HL-60 (cell line): ENCODE measurements at regions not wholly inside any gene's neighbourhood (a gene's known extent, or its start where the extent isn't known, plus 50 kb on each side); places are given as distances from the start of the nearest gene placed in this dataset.
A peak's percentile ranks its signal among the peaks of the same experiment; 100 is the strongest.

Source experiments
- DNase-seq, 2 experiments: peaks; one replicate each; pipeline ENCODE4 v3.0.0-alpha.2; 2010 to 2020; ENCODE audit warnings: low read depth in 1 of 2, low spot score in 1 of 2
- H3K27ac ChIP-seq: fragments of 250-450 bp; sonication (Bioruptor Pico); replicated peaks from 2 replicates; pipeline ENCODE4 v1.5.1; 2020; ENCODE audit warnings: mild to moderate bottlenecking, moderate library complexity
- H3K27me3 ChIP-seq: fragments of 250-450 bp; sonication (Bioruptor Pico); 2 replicates; pipeline ENCODE4 v1.5.1; 2021; ENCODE audit warnings: mild to moderate bottlenecking, moderate library complexity; ENCODE audit not compliant: insufficient read depth, poor library complexity, severe bottlenecking
- H3K4me3 ChIP-seq: replicated peaks from 2 replicates; pipeline ENCODE4 v1.5.1; 2011; ENCODE audit warnings: mild to moderate bottlenecking, control low read depth, low read length; ENCODE audit not compliant: insufficient read depth
- CTCF ChIP-seq: IDR thresholded peaks from one replicate; pipeline ENCODE4 v1.5.1; 2011; ENCODE audit warnings: low read length, control low read depth, inconsistent platforms; ENCODE audit not compliant: insufficient read depth
- GABPA ChIP-seq: IDR thresholded peaks from 2 replicates; pipeline ENCODE4 v1.6.1; 2012; ENCODE audit warnings: low read depth
- POLR2AphosphoS5 ChIP-seq: IDR thresholded peaks from 2 replicates; pipeline ENCODE4 v1.6.1; 2012; ENCODE audit warnings: low read depth
- SPI1 ChIP-seq: IDR thresholded peaks from 2 replicates; pipeline ENCODE4 v1.6.1; 2012; ENCODE audit warnings: low read depth, mild to moderate bottlenecking, borderline replicate concordance
- TF ChIP-seq, protein P1 (sequence below): IDR thresholded peaks from 2 replicates; pipeline ENCODE4 v1.6.1; 2012; ENCODE audit warnings: low read depth; ENCODE audit not compliant: insufficient replicate concordance

DNA sequence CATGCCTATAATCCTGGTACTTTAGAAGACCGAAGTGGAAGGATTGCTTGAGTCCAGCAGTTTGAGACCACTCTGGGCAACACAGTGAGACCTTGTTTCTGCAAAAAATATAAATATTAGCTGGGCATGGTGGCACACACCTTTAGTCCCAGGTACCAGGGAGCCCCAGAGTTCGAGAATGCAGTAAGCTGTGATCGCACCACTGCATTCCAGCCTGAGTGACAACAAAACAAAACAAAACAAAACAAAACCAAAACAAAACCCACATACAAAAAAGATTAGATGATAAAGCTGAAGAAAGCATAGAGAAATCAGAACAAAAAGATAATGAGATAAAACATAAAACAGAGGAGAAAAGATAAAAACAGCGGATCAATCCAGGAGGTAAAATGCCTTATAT, 62.1 kb downstream of the TCF20 start:
- no peak overlapping the region for H3K4me3 ChIP-seq
- H3K27me3 ChIP-seq = no peaks in the 10 kb centered on the region
- H3K27ac ChIP-seq = no peak overlapping the region
- no peak for DNase-seq
- TF ChIP-seq POLR2AphosphoS5 = no peak
- TF ChIP-seq, protein P1, sequence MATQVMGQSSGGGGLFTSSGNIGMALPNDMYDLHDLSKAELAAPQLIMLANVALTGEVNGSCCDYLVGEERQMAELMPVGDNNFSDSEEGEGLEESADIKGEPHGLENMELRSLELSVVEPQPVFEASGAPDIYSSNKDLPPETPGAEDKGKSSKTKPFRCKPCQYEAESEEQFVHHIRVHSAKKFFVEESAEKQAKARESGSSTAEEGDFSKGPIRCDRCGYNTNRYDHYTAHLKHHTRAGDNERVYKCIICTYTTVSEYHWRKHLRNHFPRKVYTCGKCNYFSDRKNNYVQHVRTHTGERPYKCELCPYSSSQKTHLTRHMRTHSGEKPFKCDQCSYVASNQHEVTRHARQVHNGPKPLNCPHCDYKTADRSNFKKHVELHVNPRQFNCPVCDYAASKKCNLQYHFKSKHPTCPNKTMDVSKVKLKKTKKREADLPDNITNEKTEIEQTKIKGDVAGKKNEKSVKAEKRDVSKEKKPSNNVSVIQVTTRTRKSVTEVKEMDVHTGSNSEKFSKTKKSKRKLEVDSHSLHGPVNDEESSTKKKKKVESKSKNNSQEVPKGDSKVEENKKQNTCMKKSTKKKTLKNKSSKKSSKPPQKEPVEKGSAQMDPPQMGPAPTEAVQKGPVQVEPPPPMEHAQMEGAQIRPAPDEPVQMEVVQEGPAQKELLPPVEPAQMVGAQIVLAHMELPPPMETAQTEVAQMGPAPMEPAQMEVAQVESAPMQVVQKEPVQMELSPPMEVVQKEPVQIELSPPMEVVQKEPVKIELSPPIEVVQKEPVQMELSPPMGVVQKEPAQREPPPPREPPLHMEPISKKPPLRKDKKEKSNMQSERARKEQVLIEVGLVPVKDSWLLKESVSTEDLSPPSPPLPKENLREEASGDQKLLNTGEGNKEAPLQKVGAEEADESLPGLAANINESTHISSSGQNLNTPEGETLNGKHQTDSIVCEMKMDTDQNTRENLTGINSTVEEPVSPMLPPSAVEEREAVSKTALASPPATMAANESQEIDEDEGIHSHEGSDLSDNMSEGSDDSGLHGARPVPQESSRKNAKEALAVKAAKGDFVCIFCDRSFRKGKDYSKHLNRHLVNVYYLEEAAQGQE = no peak
- TF ChIP-seq GABPA = no peak
- no peak for TF ChIP-seq CTCF
- no peak for TF ChIP-seq SPI1

DNA sequence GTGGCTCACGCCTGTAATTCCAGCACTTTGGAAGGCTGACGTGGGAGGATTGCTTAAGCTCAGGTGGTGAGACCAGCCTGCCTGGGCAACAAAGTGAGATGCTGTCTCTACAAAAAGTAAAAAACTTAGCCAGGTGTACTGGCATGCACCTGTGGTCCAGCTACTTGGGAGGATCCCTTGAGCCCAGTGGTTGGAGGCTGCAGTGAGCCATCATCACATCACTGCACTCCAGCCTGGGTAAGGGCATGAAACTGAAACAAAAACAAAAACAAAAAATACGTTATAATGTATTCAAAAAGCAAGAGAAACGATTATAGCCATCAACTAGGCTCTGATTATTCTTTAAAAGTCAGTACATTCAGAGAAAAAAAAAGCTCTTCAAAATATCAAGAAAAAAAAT, 62.5 kb downstream of the TCF20 start:
- H3K27me3 ChIP-seq = no peaks in the 10 kb centered on the region
- TF ChIP-seq POLR2AphosphoS5 (no peak), GABPA (no peak), SPI1 (no peak), CTCF (no peak)
- TF ChIP-seq, protein P1 = no peak
- H3K27ac ChIP-seq = no peak overlapping the region

DNA sequence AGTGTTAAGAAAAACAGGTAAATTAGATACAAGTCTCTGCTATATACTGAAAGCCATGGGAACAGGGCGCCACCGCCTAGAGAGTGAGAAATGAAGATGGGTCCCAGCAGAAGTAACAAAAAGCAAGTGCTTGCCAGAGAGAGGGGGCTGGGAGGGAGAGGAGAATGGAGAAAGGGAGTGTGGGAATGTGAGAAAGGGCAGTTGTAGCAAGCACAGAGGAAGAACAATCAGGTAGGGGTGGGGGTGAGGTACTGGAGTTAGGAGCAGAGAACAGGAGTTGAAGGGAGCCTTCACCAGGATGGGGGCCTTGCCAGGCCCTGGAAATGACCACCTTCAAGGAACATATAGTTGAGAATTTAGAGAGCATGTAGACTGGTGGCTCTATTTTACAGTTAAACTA, 66.8 kb downstream of the TCF20 start:
- DNase-seq = no peak
- TF ChIP-seq GABPA = no peak
- no peak for TF ChIP-seq SPI1
- no peak for TF ChIP-seq POLR2AphosphoS5
- no peak for TF ChIP-seq CTCF
- TF ChIP-seq, protein P1 = no peak

More for the DNA sequence above, 62.5 kb downstream of the TCF20 start:
- DNase-seq = no peak
- no peak overlapping the region for H3K4me3 ChIP-seq

More for the DNA sequence above, 66.8 kb downstream of the TCF20 start:
- H3K27ac ChIP-seq = peak overlapping the region; percentile 51
- no peaks in the 10 kb centered on the region for H3K27me3 ChIP-seq
- no peak overlapping the region for H3K4me3 ChIP-seq
